ENCODE measurements at regions not wholly inside any gene's neighbourhood (a gene's known extent, or its start where the extent isn't known, plus 50 kb on each side); places are given as distances from the start of the nearest gene placed in this dataset.

DNA sequence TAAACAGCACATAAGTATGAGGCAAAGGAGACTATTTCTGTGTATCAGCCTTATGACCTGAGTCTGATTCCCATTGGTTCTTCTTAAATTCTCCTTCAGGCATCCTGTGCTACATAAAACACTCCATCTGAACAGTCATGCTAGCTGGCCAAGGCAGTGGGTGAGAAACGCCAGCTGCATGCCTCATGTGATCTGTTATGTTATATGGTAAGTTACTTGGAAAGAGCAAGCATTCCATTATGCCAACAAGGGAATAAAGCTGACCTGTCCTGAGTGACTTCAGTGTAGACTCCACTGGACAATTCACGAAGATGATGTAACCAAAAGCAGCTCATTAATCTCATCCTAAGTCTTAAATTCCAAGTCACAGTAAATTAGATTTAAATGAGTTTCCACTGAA lies 216.5 kb upstream of the FN1 start:
- Histone ChIP-seq H3K27ac (ENCODE audit: extremely low read length, insufficient read depth, low read length) (no peak overlapping the region), H3K9ac (ENCODE audit: insufficient read depth, low read depth, low read length) (no peak overlapping the region), H3K4me2 (ENCODE audit: low read depth, low read length) (no peak overlapping the region), H3K4me1 (ENCODE audit: insufficient read depth, low read length) (peaks cover 6% of the 10 kb centered on the region; the same call in 1 of the 2 replicates), H3K27me3 (ENCODE audit: control insufficient read depth in 1 of 2, insufficient read depth in 2 of 2, low read length in 2 of 2) (no peaks in the 10 kb centered on the region), H3K4me3 (replicated peaks in 1 of 3; ENCODE audit: insufficient read depth in 1 of 3, low read depth in 2 of 3, low read length in 3 of 3) (no peak overlapping the region), H2AFZ (ENCODE audit: low read length) (no peak overlapping the region), H3K9me3 (ENCODE audit: low read length) (no peaks in the 10 kb centered on the region), H3K79me2 (ENCODE audit: insufficient read depth, low read length) (no peaks in the 10 kb centered on the region), H3K36me3 (replicated peaks in 1 of 2; ENCODE audit: control insufficient read depth in 1 of 2, insufficient read depth in 2 of 2, low read length in 2 of 2) (no peaks in the 10 kb centered on the region), H4K20me1 (ENCODE audit: insufficient read depth, low read length) (no peaks in the 10 kb centered on the region)
- ChIA-PET POLR2A (no interaction called here), CTCF (ENCODE audit: low intra/inter-chr PET ratio, low total read pairs) (no interaction called here)
- no peak for FAIRE-seq
- 96% methylated on average over 2 of the region's 2 CpGs for WGBS (ENCODE audit: low lambda C conversion rate)
- BruUV-seq (replicated peaks) = no TSS peak
- TF ChIP-seq, protein P1, sequence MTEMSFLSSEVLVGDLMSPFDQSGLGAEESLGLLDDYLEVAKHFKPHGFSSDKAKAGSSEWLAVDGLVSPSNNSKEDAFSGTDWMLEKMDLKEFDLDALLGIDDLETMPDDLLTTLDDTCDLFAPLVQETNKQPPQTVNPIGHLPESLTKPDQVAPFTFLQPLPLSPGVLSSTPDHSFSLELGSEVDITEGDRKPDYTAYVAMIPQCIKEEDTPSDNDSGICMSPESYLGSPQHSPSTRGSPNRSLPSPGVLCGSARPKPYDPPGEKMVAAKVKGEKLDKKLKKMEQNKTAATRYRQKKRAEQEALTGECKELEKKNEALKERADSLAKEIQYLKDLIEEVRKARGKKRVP (CRISPR knock-in tag; IDR thresholded peaks at IDR 0.05) = 0 out of 4 replicates have a peak, but pooled peaks of 1 of the 2 experiments have one; percentile 13
- no peak for TF ChIP-seq ZNF160 (CRISPR knock-in tag; IDR thresholded peaks at IDR 0.05)
- TF ChIP-seq, protein P2, sequence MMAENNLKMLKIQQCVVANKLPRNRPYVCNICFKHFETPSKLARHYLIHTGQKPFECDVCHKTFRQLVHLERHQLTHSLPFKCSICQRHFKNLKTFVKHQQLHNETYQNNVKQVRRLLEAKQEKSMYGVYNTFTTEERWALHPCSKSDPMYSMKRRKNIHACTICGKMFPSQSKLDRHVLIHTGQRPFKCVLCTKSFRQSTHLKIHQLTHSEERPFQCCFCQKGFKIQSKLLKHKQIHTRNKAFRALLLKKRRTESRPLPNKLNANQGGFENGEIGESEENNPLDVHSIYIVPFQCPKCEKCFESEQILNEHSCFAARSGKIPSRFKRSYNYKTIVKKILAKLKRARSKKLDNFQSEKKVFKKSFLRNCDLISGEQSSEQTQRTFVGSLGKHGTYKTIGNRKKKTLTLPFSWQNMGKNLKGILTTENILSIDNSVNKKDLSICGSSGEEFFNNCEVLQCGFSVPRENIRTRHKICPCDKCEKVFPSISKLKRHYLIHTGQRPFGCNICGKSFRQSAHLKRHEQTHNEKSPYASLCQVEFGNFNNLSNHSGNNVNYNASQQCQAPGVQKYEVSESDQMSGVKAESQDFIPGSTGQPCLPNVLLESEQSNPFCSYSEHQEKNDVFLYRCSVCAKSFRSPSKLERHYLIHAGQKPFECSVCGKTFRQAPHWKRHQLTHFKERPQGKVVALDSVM (CRISPR knock-in tag; IDR thresholded peaks at IDR 0.05) = no peak
- TF ChIP-seq ZMYM2 (CRISPR knock-in tag; IDR thresholded peaks at IDR 0.05) = no peak
- TF ChIP-seq ERF (CRISPR knock-in tag; IDR thresholded peaks at IDR 0.05) = no peak
- in situ Hi-C loops (cut with HindIII; ENCODE audit: extremely low pct_ligation_motif_present, low pct_unique_long_range_greater_than_20kb) (no loop called here), intact Hi-C loops (cut with micrococcal nuclease; ENCODE audit: unreplicated experiment) (no loop called here)
- no peak for DNase-seq (ENCODE audit: low spot score)
- no peak for ATAC-seq

DNA sequence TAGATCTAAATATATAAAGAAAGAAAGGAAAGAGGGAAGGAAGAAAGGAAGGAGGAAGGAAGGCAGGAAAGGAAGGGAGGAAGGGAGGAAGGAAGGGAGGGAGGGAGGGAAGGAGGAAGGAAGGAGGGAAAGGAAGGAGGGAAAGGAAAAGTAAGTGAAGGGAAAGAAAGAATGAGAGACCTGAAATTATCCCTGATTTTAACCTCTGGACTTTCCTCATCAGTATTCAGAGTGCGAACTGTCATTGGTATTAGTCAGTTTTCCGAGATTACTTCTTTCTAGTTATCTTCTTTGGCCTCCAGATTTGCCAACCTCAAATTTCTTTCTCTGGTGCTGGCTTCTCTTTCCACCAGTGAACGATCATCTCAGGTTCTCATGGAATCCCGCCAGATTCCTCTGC lies 215.5 kb upstream of the FN1 start:
- H3K9ac ChIP-seq (ENCODE audit: insufficient read depth, low read depth, low read length) = no peak overlapping the region
- ChIA-PET CTCF (ENCODE audit: low intra/inter-chr PET ratio, low total read pairs) (no interaction called here), POLR2A (no interaction called here)
- H3K4me2 ChIP-seq (ENCODE audit: low read depth, low read length) = no peak overlapping the region
- in situ Hi-C loops (cut with HindIII; ENCODE audit: extremely low pct_ligation_motif_present, low pct_unique_long_range_greater_than_20kb) = no loop called here
- no peaks in the 10 kb centered on the region for H3K79me2 ChIP-seq (ENCODE audit: insufficient read depth, low read length)
- H3K4me3 ChIP-seq (replicated peaks in 1 of 3; ENCODE audit: insufficient read depth in 1 of 3, low read depth in 2 of 3, low read length in 3 of 3) = no peak overlapping the region
- intact Hi-C loops (cut with micrococcal nuclease; ENCODE audit: unreplicated experiment) = no loop called here
- H4K20me1 ChIP-seq (ENCODE audit: insufficient read depth, low read length) = no peaks in the 10 kb centered on the region
- H3K9me3 ChIP-seq (ENCODE audit: low read length) = no peaks in the 10 kb centered on the region
- no peak for ATAC-seq
- H3K36me3 ChIP-seq (replicated peaks in 1 of 2; ENCODE audit: control insufficient read depth in 1 of 2, insufficient read depth in 2 of 2, low read length in 2 of 2) = no peaks in the 10 kb centered on the region
- H2AFZ ChIP-seq (ENCODE audit: low read length) = no peak overlapping the region
- TF ChIP-seq SRSF9 (IDR thresholded peaks at IDR 0.05; ENCODE audit: borderline replicate concordance, insufficient read depth, low read depth, low read length, poor library complexity, severe bottlenecking) (peak; percentile 58), HNRNPK (IDR thresholded peaks at IDR 0.05; ENCODE audit: low read depth, low read length, poor library complexity, severe bottlenecking) (peak; percentile 100), PHF21A (CRISPR knock-in tag; IDR thresholded peaks at IDR 0.05) (no peak), FOXO1 (CRISPR knock-in tag; IDR thresholded peaks at IDR 0.05) (no peak), KDM4B (CRISPR knock-in tag; IDR thresholded peaks at IDR 0.05) (no peak), FOXK1 (CRISPR knock-in tag; IDR thresholded peaks at IDR 0.05; ENCODE audit: borderline replicate concordance, low read depth) (no peak), PCBP2 (optimal IDR thresholded peaks at IDR 0.05; ENCODE audit: low read depth, low read length, poor library complexity, severe bottlenecking) (peak; percentile 31), PCBP1 (IDR thresholded peaks at IDR 0.05; ENCODE audit: borderline replicate concordance, low read depth, low read length) (0 out of 2 replicates have a peak, but pooled peaks have one; percentile 76), ZNF292 (CRISPR knock-in tag; IDR thresholded peaks at IDR 0.05; ENCODE audit: borderline replicate concordance, low read depth) (no peak)
- 96% methylated on average over 4 of the region's 4 CpGs for WGBS (ENCODE audit: low lambda C conversion rate)
- H3K27ac ChIP-seq (ENCODE audit: extremely low read length, insufficient read depth, low read length) = no peak overlapping the region
- no peaks in the 10 kb centered on the region for H3K27me3 ChIP-seq (ENCODE audit: control insufficient read depth in 1 of 2, insufficient read depth in 2 of 2, low read length in 2 of 2)
- FAIRE-seq = no peak
- no peak for DNase-seq (ENCODE audit: low spot score)
- peaks cover 6% of the 10 kb centered on the region; the same call in 1 of the 2 replicates for H3K4me1 ChIP-seq (ENCODE audit: insufficient read depth, low read length)
- BruUV-seq (replicated peaks) = no TSS peak

Data from HepG2 (cell line).